WERI-Rb-1 (cell line): ENCODE measurements at regions not wholly inside any gene's neighbourhood (a gene's known extent, or its start where the extent isn't known, plus 50 kb on each side); places are given as distances from the start of the nearest gene placed in this dataset.

Source experiments
- DNase-seq: peaks from one replicate; pipeline ENCODE4 v3.0.0-alpha.2; 2020
- H3K27ac ChIP-seq: fragments of 250-450 bp; sonication (Bioruptor Pico); 2 replicates; pipeline ENCODE4 v1.5.1; 2020; ENCODE audit warnings: mild to moderate bottlenecking, moderate library complexity
- H3K27me3 ChIP-seq: fragments of 250-450 bp; sonication (Bioruptor Pico); 2 replicates; pipeline ENCODE4 v1.5.1; 2021; ENCODE audit warnings: mild to moderate bottlenecking, low read depth, moderate library complexity; ENCODE audit not compliant: insufficient read depth, severe bottlenecking
- H3K36me3 ChIP-seq: fragments of 250-450 bp; sonication (Bioruptor Pico); 2 replicates; pipeline ENCODE4 v1.5.1; 2020; ENCODE audit warnings: mild to moderate bottlenecking, moderate library complexity
- H3K4me3 ChIP-seq: 2 replicates; pipeline ENCODE4 v1.5.1; 2011; ENCODE audit warnings: low read depth, mild to moderate bottlenecking, control low read depth, low read length
- H3K9me3 ChIP-seq: fragments of 250-450 bp; sonication (Bioruptor Pico); 2 replicates; pipeline ENCODE4 v1.5.1; 2021; ENCODE audit warnings: mild to moderate bottlenecking, moderate library complexity; ENCODE audit not compliant: severe bottlenecking
- TF ChIP-seq, protein P1 (sequence below): IDR thresholded peaks from 2 replicates; pipeline ENCODE4 v1.5.1; 2011; ENCODE audit warnings: low read depth, mild to moderate bottlenecking, control low read depth, inconsistent platforms, low read length

DNA sequence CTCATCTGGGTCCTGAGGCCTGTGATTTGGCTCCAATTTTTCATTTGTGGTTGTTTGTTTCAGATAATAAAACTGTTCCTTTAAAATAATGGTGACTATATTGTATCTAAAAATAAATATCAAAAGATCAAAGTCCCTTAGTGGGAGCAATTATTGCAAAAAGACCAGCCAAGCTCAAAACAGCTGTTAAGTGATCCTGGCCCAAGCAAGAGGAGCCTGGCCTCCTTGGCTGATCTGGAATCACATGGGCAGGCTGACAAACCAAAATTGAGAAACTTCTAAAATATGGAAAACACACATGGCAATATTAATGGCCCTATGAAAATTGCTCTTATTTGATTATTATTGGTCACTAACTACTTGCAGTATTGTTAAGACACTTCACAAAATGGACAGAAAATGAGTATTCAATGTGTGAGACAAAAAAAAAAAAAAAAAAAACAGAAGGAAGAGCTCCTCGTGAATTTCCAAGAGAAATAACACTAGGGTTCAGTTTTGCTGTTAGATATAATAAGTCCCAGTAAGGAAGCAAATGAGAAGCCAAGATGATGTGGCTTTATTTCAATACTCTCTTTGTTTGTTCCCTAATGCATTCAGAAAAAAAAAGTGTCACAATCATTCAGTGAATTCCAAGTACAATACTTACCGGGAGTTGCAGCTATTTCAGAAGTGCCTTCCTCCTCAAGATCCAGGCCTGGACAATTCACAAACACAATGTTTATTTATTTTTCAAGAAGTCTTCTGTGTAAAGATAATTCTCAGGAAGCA, 105.1 kb downstream of the SEC16B start:
- Histone ChIP-seq H3K36me3 (no peaks in the 10 kb centered on the region), H3K9me3 (no peaks in the 10 kb centered on the region), H3K4me3 (no peak overlapping the region), H3K27me3 (no peaks in the 10 kb centered on the region), H3K27ac (no peak overlapping the region)
- DNase-seq: no peak
- TF ChIP-seq, protein P1, sequence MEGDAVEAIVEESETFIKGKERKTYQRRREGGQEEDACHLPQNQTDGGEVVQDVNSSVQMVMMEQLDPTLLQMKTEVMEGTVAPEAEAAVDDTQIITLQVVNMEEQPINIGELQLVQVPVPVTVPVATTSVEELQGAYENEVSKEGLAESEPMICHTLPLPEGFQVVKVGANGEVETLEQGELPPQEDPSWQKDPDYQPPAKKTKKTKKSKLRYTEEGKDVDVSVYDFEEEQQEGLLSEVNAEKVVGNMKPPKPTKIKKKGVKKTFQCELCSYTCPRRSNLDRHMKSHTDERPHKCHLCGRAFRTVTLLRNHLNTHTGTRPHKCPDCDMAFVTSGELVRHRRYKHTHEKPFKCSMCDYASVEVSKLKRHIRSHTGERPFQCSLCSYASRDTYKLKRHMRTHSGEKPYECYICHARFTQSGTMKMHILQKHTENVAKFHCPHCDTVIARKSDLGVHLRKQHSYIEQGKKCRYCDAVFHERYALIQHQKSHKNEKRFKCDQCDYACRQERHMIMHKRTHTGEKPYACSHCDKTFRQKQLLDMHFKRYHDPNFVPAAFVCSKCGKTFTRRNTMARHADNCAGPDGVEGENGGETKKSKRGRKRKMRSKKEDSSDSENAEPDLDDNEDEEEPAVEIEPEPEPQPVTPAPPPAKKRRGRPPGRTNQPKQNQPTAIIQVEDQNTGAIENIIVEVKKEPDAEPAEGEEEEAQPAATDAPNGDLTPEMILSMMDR: no peak

DNA sequence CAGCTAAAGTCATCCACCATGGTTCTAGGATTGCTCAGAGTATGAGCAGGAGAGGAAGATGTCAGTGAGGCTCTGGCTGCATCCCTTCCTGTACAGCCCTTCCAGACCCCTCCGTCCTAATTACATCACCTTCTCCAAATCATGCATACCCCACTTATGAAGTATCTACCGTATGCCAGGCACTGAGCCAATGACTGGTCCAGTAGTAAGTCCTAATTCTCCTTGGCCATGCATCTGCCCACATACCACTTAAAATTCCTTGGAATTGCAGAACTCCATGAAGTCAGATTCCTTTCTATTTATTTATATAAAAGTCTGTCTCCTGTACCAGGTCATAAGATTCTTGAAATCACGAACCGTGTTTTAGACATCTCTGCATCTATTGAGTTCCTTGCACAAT, 106.1 kb downstream of the SEC16B start:
- TF ChIP-seq, protein P1: no peak
- Histone ChIP-seq H3K9me3 (no peaks in the 10 kb centered on the region), H3K36me3 (no peaks in the 10 kb centered on the region), H3K27ac (no peak overlapping the region), H3K27me3 (no peaks in the 10 kb centered on the region), H3K4me3 (no peak overlapping the region)
- DNase-seq: no peak

DNA sequence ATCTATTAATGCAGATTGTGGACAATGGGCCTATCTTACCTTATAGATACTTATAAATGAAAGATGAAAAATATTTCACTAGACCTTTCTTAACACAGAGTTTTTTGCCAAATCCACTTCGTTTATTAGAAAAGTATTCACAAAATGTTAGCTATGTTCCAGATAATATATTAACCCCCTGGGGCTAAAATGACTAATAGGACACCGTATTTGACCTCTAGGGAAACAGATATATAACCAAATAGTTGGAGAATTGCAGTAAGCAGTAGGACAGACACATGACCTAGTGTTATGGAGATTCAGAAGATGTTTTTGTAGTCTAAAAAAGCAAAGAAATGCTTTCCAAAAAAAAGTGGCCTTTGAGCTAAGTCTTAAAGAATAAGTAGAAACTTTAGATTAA, 106.9 kb downstream of the SEC16B start:
- Histone ChIP-seq H3K36me3 (no peaks in the 10 kb centered on the region), H3K4me3 (no peak overlapping the region), H3K9me3 (no peaks in the 10 kb centered on the region), H3K27me3 (no peaks in the 10 kb centered on the region), H3K27ac (no peak overlapping the region)
- TF ChIP-seq, protein P1: no peak
- no peak for DNase-seq

DNA sequence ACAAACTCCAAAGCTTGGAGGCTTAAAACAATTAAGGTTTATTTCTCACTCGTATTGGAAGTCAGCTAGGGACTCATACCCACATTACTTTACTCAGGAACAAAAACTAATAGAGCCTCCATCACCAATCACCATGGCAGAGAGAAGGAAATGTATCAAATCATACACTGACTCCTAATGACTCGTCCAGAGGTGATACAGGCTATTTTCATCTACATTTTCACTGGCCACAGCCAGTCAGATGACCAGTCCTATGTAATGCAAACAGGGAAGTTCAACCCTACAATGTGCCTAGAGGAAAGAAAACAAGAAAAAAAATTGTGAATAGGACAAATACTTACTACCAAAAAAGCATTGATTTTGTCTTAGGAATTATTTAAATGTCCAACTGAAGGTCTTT, 110.3 kb downstream of the SEC16B start:
- no peak overlapping the region for H3K4me3 ChIP-seq
- H3K27me3 ChIP-seq: no peaks in the 10 kb centered on the region
- peaks cover 2% of the 10 kb centered on the region for H3K9me3 ChIP-seq
- TF ChIP-seq, protein P1: no peak
- H3K36me3 ChIP-seq: no peaks in the 10 kb centered on the region
- no peak for DNase-seq
- H3K27ac ChIP-seq: no peak overlapping the region

DNA sequence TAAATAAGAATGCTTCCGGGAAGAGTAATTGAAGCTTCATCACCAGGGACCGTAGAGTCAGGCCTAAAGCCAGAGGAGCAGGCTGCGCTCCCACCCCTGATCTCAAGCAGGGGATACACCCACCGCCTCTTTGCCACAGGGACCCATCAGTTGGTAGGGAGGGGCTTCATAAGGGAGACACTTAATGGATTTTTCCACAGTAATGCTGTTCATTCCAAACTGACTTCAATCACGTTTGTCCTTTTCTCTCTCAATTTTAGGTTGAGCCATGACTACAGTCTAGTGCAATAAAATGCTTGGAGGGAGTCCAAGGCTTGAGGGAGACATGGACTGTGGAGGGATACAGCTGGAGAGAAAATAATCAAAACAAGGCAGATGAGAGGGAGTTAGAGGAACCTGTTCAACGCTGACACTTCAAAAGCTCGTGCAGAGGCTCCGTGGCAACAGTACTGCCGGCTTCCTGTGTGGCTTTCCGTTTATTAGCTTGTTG, 111.5 kb downstream of the SEC16B start:
- no peak for DNase-seq
- TF ChIP-seq, protein P1: no peak
- Histone ChIP-seq H3K4me3 (no peak overlapping the region), H3K36me3 (no peaks in the 10 kb centered on the region), H3K27ac (peak overlapping the region; percentile 66), H3K9me3 (peaks cover 2% of the 10 kb centered on the region), H3K27me3 (no peaks in the 10 kb centered on the region)
